ENCODE measurements at regions not wholly inside any gene's neighbourhood (a gene's known extent, or its start where the extent isn't known, plus 50 kb on each side); places are given as distances from the start of the nearest gene placed in this dataset.

GRCh38 chr6:147081076-147081609 is 123.1 kb upstream of the STXBP5 start:
- no peaks in the 10 kb centered on the region for H3K9me3 ChIP-seq
- no peak for ATAC-seq
- no peaks in the 10 kb centered on the region for H3K36me3 ChIP-seq
- intact Hi-C loops (cut with DNase I) = no loop called here
- TF ChIP-seq, protein P1, sequence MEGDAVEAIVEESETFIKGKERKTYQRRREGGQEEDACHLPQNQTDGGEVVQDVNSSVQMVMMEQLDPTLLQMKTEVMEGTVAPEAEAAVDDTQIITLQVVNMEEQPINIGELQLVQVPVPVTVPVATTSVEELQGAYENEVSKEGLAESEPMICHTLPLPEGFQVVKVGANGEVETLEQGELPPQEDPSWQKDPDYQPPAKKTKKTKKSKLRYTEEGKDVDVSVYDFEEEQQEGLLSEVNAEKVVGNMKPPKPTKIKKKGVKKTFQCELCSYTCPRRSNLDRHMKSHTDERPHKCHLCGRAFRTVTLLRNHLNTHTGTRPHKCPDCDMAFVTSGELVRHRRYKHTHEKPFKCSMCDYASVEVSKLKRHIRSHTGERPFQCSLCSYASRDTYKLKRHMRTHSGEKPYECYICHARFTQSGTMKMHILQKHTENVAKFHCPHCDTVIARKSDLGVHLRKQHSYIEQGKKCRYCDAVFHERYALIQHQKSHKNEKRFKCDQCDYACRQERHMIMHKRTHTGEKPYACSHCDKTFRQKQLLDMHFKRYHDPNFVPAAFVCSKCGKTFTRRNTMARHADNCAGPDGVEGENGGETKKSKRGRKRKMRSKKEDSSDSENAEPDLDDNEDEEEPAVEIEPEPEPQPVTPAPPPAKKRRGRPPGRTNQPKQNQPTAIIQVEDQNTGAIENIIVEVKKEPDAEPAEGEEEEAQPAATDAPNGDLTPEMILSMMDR (IDR thresholded peaks at IDR 0.05) = no peak
- TF ChIP-seq POLR2A (IDR thresholded peaks at IDR 0.05) = no peak
- H3K4me1 ChIP-seq = no peaks in the 10 kb centered on the region
- H3K27me3 ChIP-seq = no peaks in the 10 kb centered on the region
- H3K4me3 ChIP-seq = no peak overlapping the region
- no peak overlapping the region for H3K27ac ChIP-seq
- DNase-seq = no peak
- WGBS (ENCODE audit: insufficient coverage, low coverage, low lambda C conversion rate, missing lambda C conversion rate) = 67% methylated on average over 3 of the region's 3 CpGs

- TF ChIP-seq, protein P1 (IDR thresholded peaks at IDR 0.05) = no peak
- no peak for TF ChIP-seq POLR2A (IDR thresholded peaks at IDR 0.05)
- Histone ChIP-seq H3K9me3 (no peaks in the 10 kb centered on the region), H3K4me3 (no peak overlapping the region), H3K4me1 (no peaks in the 10 kb centered on the region), H3K27ac (no peak overlapping the region), H3K27me3 (no peaks in the 10 kb centered on the region), H3K36me3 (no peaks in the 10 kb centered on the region)
- intact Hi-C loops (cut with DNase I) = no loop called here
- ATAC-seq = no peak
- DNase-seq = no peak
These were observed 116.6 kb upstream of the STXBP5 start for GRCh38 chr6:147087641-147088040.

GRCh38 chr6:147088861-147089260 is 115.4 kb upstream of the STXBP5 start:
- WGBS (ENCODE audit: insufficient coverage, low coverage, low lambda C conversion rate, missing lambda C conversion rate) = 75% methylated on average over 1 of the region's 1 CpG
- Histone ChIP-seq H3K36me3 (no peaks in the 10 kb centered on the region), H3K27me3 (no peaks in the 10 kb centered on the region), H3K4me3 (no peak overlapping the region), H3K27ac (no peak overlapping the region), H3K4me1 (no peaks in the 10 kb centered on the region), H3K9me3 (no peaks in the 10 kb centered on the region)
- intact Hi-C loops (cut with DNase I) = no loop called here
- DNase-seq (no peak), ATAC-seq (no peak)
- TF ChIP-seq POLR2A (IDR thresholded peaks at IDR 0.05) = no peak
- TF ChIP-seq, protein P1 (IDR thresholded peaks at IDR 0.05) = no peak

DNA sequence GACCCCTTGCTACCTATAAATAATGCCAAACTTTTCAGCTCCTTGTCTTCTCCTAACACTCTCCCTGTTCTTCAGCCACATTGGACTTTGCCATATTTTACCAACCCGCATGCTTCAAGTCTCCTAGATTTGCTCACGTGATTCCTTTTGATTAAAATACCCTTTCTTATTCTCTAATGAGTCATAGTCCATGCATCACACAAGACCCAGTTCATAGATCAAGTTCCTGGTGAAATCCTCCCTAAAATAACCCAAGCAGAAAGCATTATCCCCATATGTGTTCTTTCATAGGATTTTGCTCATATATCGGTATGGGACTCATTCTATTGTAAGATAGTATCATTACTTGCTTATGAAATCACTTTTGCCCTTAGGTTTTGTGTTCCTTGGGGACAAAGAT is 108.9 kb upstream of the STXBP5 start:
- H3K36me3 ChIP-seq = no peaks in the 10 kb centered on the region
- no peak for DNase-seq
- no peaks in the 10 kb centered on the region for H3K27me3 ChIP-seq
- no peak overlapping the region for H3K27ac ChIP-seq
- no peaks in the 10 kb centered on the region for H3K4me1 ChIP-seq
- TF ChIP-seq, protein P1 (IDR thresholded peaks at IDR 0.05) = no peak
- no peak for TF ChIP-seq POLR2A (IDR thresholded peaks at IDR 0.05)
- no peak overlapping the region for H3K4me3 ChIP-seq
- no peaks in the 10 kb centered on the region for H3K9me3 ChIP-seq
- intact Hi-C loops (cut with DNase I) = no loop called here
- ATAC-seq = no peak
- 80% methylated on average over 3 of the region's 3 CpGs for WGBS (ENCODE audit: insufficient coverage, low coverage, low lambda C conversion rate, missing lambda C conversion rate)

DNA sequence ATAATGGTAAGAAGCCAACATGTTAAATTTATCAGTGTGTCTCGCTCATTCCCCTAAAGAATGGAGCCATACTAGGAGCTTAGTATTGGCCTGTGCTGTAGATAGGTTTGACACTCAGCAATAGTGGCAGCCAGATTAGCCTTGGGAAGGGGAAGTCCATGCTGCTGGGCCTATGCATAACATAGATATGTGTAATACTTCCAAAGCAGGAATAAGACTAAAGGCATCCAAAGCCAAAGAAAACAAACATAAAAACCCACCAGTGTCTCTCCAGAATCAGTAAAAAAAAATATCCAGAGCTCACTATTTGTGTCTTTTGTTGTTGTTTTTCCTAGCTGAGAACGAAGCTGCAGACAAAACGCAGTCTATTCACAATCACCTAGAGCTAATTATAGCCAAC is 104.2 kb upstream of the STXBP5 start:
- DNase-seq (no peak), ATAC-seq (no peak)
- H3K4me3 ChIP-seq = no peak overlapping the region
- no peak for TF ChIP-seq POLR2A (IDR thresholded peaks at IDR 0.05)
- TF ChIP-seq, protein P1 (IDR thresholded peaks at IDR 0.05) = no peak
- 97% methylated on average over 3 of the region's 3 CpGs for WGBS (ENCODE audit: insufficient coverage, low coverage, low lambda C conversion rate, missing lambda C conversion rate)
- no peaks in the 10 kb centered on the region for H3K9me3 ChIP-seq
- H3K27me3 ChIP-seq = no peaks in the 10 kb centered on the region
- H3K36me3 ChIP-seq = no peaks in the 10 kb centered on the region
- no peak overlapping the region for H3K27ac ChIP-seq
- intact Hi-C loops (cut with DNase I) = no loop called here
- no peaks in the 10 kb centered on the region for H3K4me1 ChIP-seq
